Spleen (tissue), 11 donors: ENCODE measurements at regions not wholly inside any gene's neighbourhood (a gene's known extent, or its start where the extent isn't known, plus 50 kb on each side); places are given as distances from the start of the nearest gene placed in this dataset.

Experiments
- DNase-seq: peaks from one replicate; pipeline ENCODE4 v3.0.0-alpha.2; 2020
- H3K27ac ChIP-seq, 8 donors: fragments of 200-600 bp; sonication (generic) in 7 of 8; 1 replicate in 4 of 8; 2 replicates in 4 of 8; pipeline versions ENCODE4 v1.5.0 to v1.8.0; 2016 to 2021; ENCODE audit warnings: inconsistent platforms in 4 of 8, mild to moderate bottlenecking in 4 of 8, moderate library complexity in 1 of 8
- H3K27me3 ChIP-seq, 7 donors: fragments of 200-600 bp; sonication (generic) in 6 of 7; replicated peaks in 1 of 7; 1 replicate in 4 of 7; 2 replicates in 3 of 7; pipeline versions ENCODE4 v1.5.0 to v1.8.0; 2016 to 2021; ENCODE audit warnings: inconsistent platforms in 3 of 7, mild to moderate bottlenecking in 1 of 7
- H3K36me3 ChIP-seq, 6 donors: fragments of 200-600 bp; sonication (generic) in 5 of 6; 1 replicate in 4 of 6; 2 replicates in 2 of 6; pipeline versions ENCODE4 v1.5.0 to v1.8.0; 2016 to 2021; ENCODE audit warnings: inconsistent platforms in 2 of 6
- H3K4me1 ChIP-seq, 6 donors: fragments of 200-600 bp; sonication (generic) in 5 of 6; 1 replicate in 3 of 6; 2 replicates in 3 of 6; pipeline versions ENCODE4 v1.5.0 to v1.8.0; 2016 to 2021; ENCODE audit warnings: inconsistent platforms in 3 of 6
- H3K4me3 ChIP-seq, 8 donors: fragments of 200-600 bp; sonication (generic) in 7 of 8; 1 replicate in 4 of 8; 2 replicates in 4 of 8; pipeline versions ENCODE4 v1.5.0 to v1.8.0; 2016 to 2021; ENCODE audit warnings: inconsistent platforms in 4 of 8, mild to moderate bottlenecking in 4 of 8, moderate library complexity in 2 of 8
- H3K9me3 ChIP-seq, 8 donors: fragments of 200-600 bp; sonication (generic) in 7 of 8; 1 replicate in 4 of 8; 2 replicates in 4 of 8; pipeline versions ENCODE4 v1.5.0 to v1.8.0; 2016 to 2021; ENCODE audit warnings: inconsistent platforms in 4 of 8
- CTCF ChIP-seq, 11 experiments: fragments of 200-600 bp in 7 of 11; fragments of 450-650 bp in 4 of 11; sonication (generic) in 4 of 11; IDR thresholded peaks in 8 of 11; conservative IDR thresholded peaks in 3 of 11; 1 replicate in 7 of 11; 2 replicates in 4 of 11; pipeline versions ENCODE4 v1.4.0 to v1.8.0; 2016 to 2021; ENCODE audit warnings: antibody characterized with exemption in 11 of 11, inconsistent platforms in 4 of 11, mild to moderate bottlenecking in 1 of 11
- POLR2A ChIP-seq, 3 donors: fragments of 450-650 bp; IDR thresholded peaks; one replicate each; pipeline ENCODE4 v1.5.1; 2017; ENCODE audit warnings: antibody characterized with exemption in 3 of 3, mild to moderate bottlenecking in 1 of 3
- POLR2AphosphoS5 ChIP-seq, 3 donors: sonication (generic); formaldehyde crosslinking; IDR thresholded peaks; one replicate each; pipeline ENCODE4 v1.5.1; 2017; ENCODE audit warnings: antibody characterized with exemption in 3 of 3
- WGBS, 5 donors: extraction: QIAGEN DNeasy Blood & Tissue Kit in 3 of 5; methylation state at CpG; one replicate each; pipeline versions ENCODE4 v1.1.5 to v1.1.7; 2013 to 2018; 5-methylcytosine and 5-hydroxymethylcytosine counted together
- intact Hi-C: fragments of 100-400 bp; cut with DNase I; formaldehyde crosslinking; loops from one replicate; pipeline ENCODE4 v1.15.0; 2023; ENCODE audit warnings: low total_unique reads
- donor health status: healthy with polysubstance abuse.
- donor health status: DM: no; HTN: no; CAD: no; lungs with moderate emphysema.
- donor health status: DM: no; HTN: no; CAD: no.
- donor health status: Bipolar disorder and iron deficiency.
- donor health status: healthy.
- donor health status: DM: no; HTN: no; CAD: no.
- donor health status: DM: yes; HTN: yes; CAD: no.

GRCh38 chr17:52237151-52237550, 78.6 kb upstream of the CA10 start:
- TF ChIP-seq POLR2AphosphoS5 (IDR thresholded peaks at IDR 0.05), result no peak
- TF ChIP-seq CTCF (IDR thresholded peaks at IDR 0.05 in 8 of 11, conservative IDR thresholded peaks at IDR 0.05 in 3 of 11), result no peak
- no peak for TF ChIP-seq POLR2A (IDR thresholded peaks at IDR 0.05)
- Histone ChIP-seq H3K27ac (no peak overlapping the region), H3K27me3 (no peaks in the 10 kb centered on the region), H3K4me1 (no peaks in the 10 kb centered on the region), H3K9me3 (no peaks in the 10 kb centered on the region), H3K36me3 (no peaks in the 10 kb centered on the region), H3K4me3 (no peak overlapping the region)
- DNase-seq, result no peak
- 65 to 75% (median 69%) methylated on average over 6 of the region's 6 CpGs for WGBS, 5 donors
- intact Hi-C loops, result no loop called here

- H3K27ac ChIP-seq, result no peak overlapping the region
- no peak for DNase-seq
- H3K36me3 ChIP-seq, result no peaks in the 10 kb centered on the region
- no peak for TF ChIP-seq POLR2AphosphoS5 (IDR thresholded peaks at IDR 0.05)
- no peak for TF ChIP-seq POLR2A (IDR thresholded peaks at IDR 0.05)
- no peak for TF ChIP-seq CTCF (IDR thresholded peaks at IDR 0.05 in 8 of 11, conservative IDR thresholded peaks at IDR 0.05 in 3 of 11)
- no peak overlapping the region for H3K4me3 ChIP-seq
- WGBS, 5 donors, result 80 to 93% (median 86%) methylated on average over 1 of the region's 1 CpG
- intact Hi-C loops, result no loop called here
- no peaks in the 10 kb centered on the region for H3K27me3 ChIP-seq
- H3K4me1 ChIP-seq, result no peaks in the 10 kb centered on the region
- H3K9me3 ChIP-seq, result no peaks in the 10 kb centered on the region
These were observed 77.0 kb upstream of the CA10 start for GRCh38 chr17:52235516-52235915.

GRCh38 chr17:52233632-52234031, 75.1 kb upstream of the CA10 start:
- 80 to 94% (median 91%) methylated on average over 1 of the region's 1 CpG for WGBS, 5 donors
- TF ChIP-seq POLR2A (IDR thresholded peaks at IDR 0.05) (no peak), POLR2AphosphoS5 (IDR thresholded peaks at IDR 0.05) (no peak), CTCF (IDR thresholded peaks at IDR 0.05 in 8 of 11, conservative IDR thresholded peaks at IDR 0.05 in 3 of 11) (no peak)
- intact Hi-C loops, result no loop called here

GRCh38 chr17:52233176-52233575, 74.7 kb upstream of the CA10 start:
- H3K4me1 ChIP-seq, result no peaks in the 10 kb centered on the region
- no peak overlapping the region for H3K4me3 ChIP-seq
- no peaks in the 10 kb centered on the region for H3K27me3 ChIP-seq
- H3K9me3 ChIP-seq, result no peaks in the 10 kb centered on the region
- TF ChIP-seq POLR2AphosphoS5 (IDR thresholded peaks at IDR 0.05) (no peak), POLR2A (IDR thresholded peaks at IDR 0.05) (no peak), CTCF (IDR thresholded peaks at IDR 0.05 in 8 of 11, conservative IDR thresholded peaks at IDR 0.05 in 3 of 11) (no peak)
- intact Hi-C loops, result no loop called here
- no peak for DNase-seq
- no peak overlapping the region for H3K27ac ChIP-seq
- no peaks in the 10 kb centered on the region for H3K36me3 ChIP-seq

More at GRCh38 chr17:52233632-52234031, 75.1 kb upstream of the CA10 start:
- H3K4me3 ChIP-seq, result no peak overlapping the region
- no peak overlapping the region for H3K27ac ChIP-seq
- H3K36me3 ChIP-seq, result no peaks in the 10 kb centered on the region
- H3K4me1 ChIP-seq, result no peaks in the 10 kb centered on the region
- no peaks in the 10 kb centered on the region for H3K27me3 ChIP-seq
- no peaks in the 10 kb centered on the region for H3K9me3 ChIP-seq
- DNase-seq, result no peak
